Psoas muscle (tissue), 7 donors: ENCODE measurements at regions not wholly inside any gene's neighbourhood (a gene's known extent, or its start where the extent isn't known, plus 50 kb on each side); places are given as distances from the start of the nearest gene placed in this dataset.

ENCODE experiments used
- ATAC-seq, 4 donors: fragments of 200-7000 bp; cut with Tn5 transposase; one replicate each; pipeline ENCODE4 v1.9.1; 2020; ENCODE audit warnings: moderate library complexity in 3 of 4, mild to moderate bottlenecking in 2 of 4
- DNase-seq, 2 donors: peaks; one replicate each; pipeline ENCODE4 v3.0.0-alpha.2; 2020
- H3K27ac ChIP-seq: fragments of 200-600 bp; one replicate; pipeline ENCODE4 v1.8.0; 2022
- H3K27me3 ChIP-seq, 3 donors: fragments of 200-600 bp in 1 of 3; one replicate each; pipeline versions ENCODE4 v1.6.1 to v1.8.0; 2013 to 2022; ENCODE audit warnings: low read length in 2 of 3, mild to moderate bottlenecking in 2 of 3, moderate library complexity in 1 of 3; ENCODE audit not compliant: insufficient read depth in 3 of 3
- H3K36me3 ChIP-seq, 2 donors: fragments of 200-600 bp in 1 of 2; one replicate each; pipeline versions ENCODE4 v1.6.1 to v1.8.0; 2013 to 2022; ENCODE audit warnings: low read depth in 1 of 2, mild to moderate bottlenecking in 1 of 2, moderate library complexity in 1 of 2; ENCODE audit not compliant: insufficient read depth in 1 of 2
- H3K4me1 ChIP-seq: fragments of 200-600 bp; one replicate; pipeline ENCODE4 v1.8.0; 2022
- H3K4me3 ChIP-seq: fragments of 200-600 bp; one replicate; pipeline ENCODE4 v1.8.0; 2022; ENCODE audit warnings: mild to moderate bottlenecking
- H3K9me3 ChIP-seq: fragments of 200-600 bp; one replicate; pipeline ENCODE4 v1.8.0; 2022
- CTCF ChIP-seq: fragments of 200-600 bp; IDR thresholded peaks from one replicate; pipeline ENCODE4 v1.8.0; 2022; ENCODE audit warnings: antibody characterized with exemption
- WGBS, 3 donors: extraction: QIAGEN DNeasy Blood & Tissue Kit; methylation state at CpG; one replicate each; pipeline versions ENCODE4 v1.1.6 to v1.1.7; 2013; 5-methylcytosine and 5-hydroxymethylcytosine counted together
- intact Hi-C, 2 donors: fragments of 100-400 bp; cut with DNase I; formaldehyde crosslinking; loops; one replicate each; pipeline versions ENCODE4 v1.11.0 to v1.14.2; 2022
- donor health status: healthy with polysubstance abuse.
- donor health status: DM: no; HTN: no; CAD: no; lungs with moderate emphysema.
- donor health status: Bipolar disorder and iron deficiency.
- donor health status: healthy.
- donor health status: DM: yes; HTN: yes; CAD: no.
- donor health status: DM: no; HTN: no; CAD: no.
- donor health status: DM: yes; HTN: yes; CAD: no.

GRCh38 chr1:195709821-195710220, 898.4 kb downstream of the KCNT2 start:
- no peaks in the 10 kb centered on the region for H3K36me3 ChIP-seq
- TF ChIP-seq CTCF = no peak
- DNase-seq (no peak), ATAC-seq (no peak)
- WGBS, 3 donors = 27 to 45% (median 38%) methylated on average over 3 of the region's 3 CpGs
- no peaks in the 10 kb centered on the region for H3K9me3 ChIP-seq
- H3K27me3 ChIP-seq = no peaks in the 10 kb centered on the region
- H3K4me3 ChIP-seq = no peak overlapping the region
- intact Hi-C loops = no loop called here
- H3K4me1 ChIP-seq = no peaks in the 10 kb centered on the region
- no peak overlapping the region for H3K27ac ChIP-seq

- intact Hi-C loops = no loop called here
These were observed 904.2 kb downstream of the KCNT2 start for GRCh38 chr1:195704028-195704427.

GRCh38 chr1:195701149-195701548, 907.1 kb downstream of the KCNT2 start:
- no peak for TF ChIP-seq CTCF
- Histone ChIP-seq H3K27me3 (no peaks in the 10 kb centered on the region), H3K36me3 (no peaks in the 10 kb centered on the region), H3K27ac (no peak overlapping the region), H3K9me3 (no peaks in the 10 kb centered on the region), H3K4me1 (no peaks in the 10 kb centered on the region), H3K4me3 (no peak overlapping the region)
- no peak for DNase-seq
- intact Hi-C loops = no loop called here
- WGBS, 3 donors = 62 to 65% (median 63%) methylated on average over 5 of the region's 5 CpGs
- ATAC-seq = no peak

More at GRCh38 chr1:195704028-195704427, 904.2 kb downstream of the KCNT2 start:
- Histone ChIP-seq H3K27me3 (no peaks in the 10 kb centered on the region), H3K4me1 (no peaks in the 10 kb centered on the region), H3K36me3 (no peaks in the 10 kb centered on the region), H3K4me3 (no peak overlapping the region), H3K9me3 (no peaks in the 10 kb centered on the region), H3K27ac (no peak overlapping the region)
- DNase-seq (no peak), ATAC-seq (no peak)
- no peak for TF ChIP-seq CTCF
- 89 to 94% (median 91%) methylated on average over 2 of the region's 2 CpGs for WGBS, 3 donors

GRCh38 chr1:195697130-195697529, 911.1 kb downstream of the KCNT2 start:
- Histone ChIP-seq H3K9me3 (no peaks in the 10 kb centered on the region), H3K27ac (no peak overlapping the region), H3K4me1 (no peaks in the 10 kb centered on the region), H3K4me3 (no peak overlapping the region), H3K36me3 (no peaks in the 10 kb centered on the region), H3K27me3 (no peaks in the 10 kb centered on the region)
- no peak for TF ChIP-seq CTCF
- WGBS, 3 donors = 93 to 96% (median 95%) methylated on average over 2 of the region's 2 CpGs
- ATAC-seq (no peak), DNase-seq (no peak)
- intact Hi-C loops = no loop called here

- WGBS, 3 donors = 55 to 63% (median 60%) methylated on average over 3 of the region's 3 CpGs
- no peak for TF ChIP-seq CTCF
These were observed 921.5 kb downstream of the KCNT2 start for GRCh38 chr1:195686764-195687163.

More at GRCh38 chr1:195686764-195687163, 921.5 kb downstream of the KCNT2 start:
- no peak for DNase-seq
- intact Hi-C loops = no loop called here
- Histone ChIP-seq H3K4me1 (no peaks in the 10 kb centered on the region), H3K36me3 (no peaks in the 10 kb centered on the region), H3K27me3 (no peaks in the 10 kb centered on the region), H3K4me3 (no peak overlapping the region), H3K9me3 (no peaks in the 10 kb centered on the region), H3K27ac (no peak overlapping the region)
- ATAC-seq = no peak
